CD14-positive monocyte (primary cell): ENCODE measurements at regions not wholly inside any gene's neighbourhood (a gene's known extent, or its start where the extent isn't known, plus 50 kb on each side); places are given as distances from the start of the nearest gene placed in this dataset.
"Not testable (repeated sequence)": the region's sequence is repeated elsewhere in the genome, so short reads cannot be mapped to it uniquely, and the experiment has no call there.

Experiments
- DNase-seq, 3 donors: peaks; one replicate each; pipeline ENCODE4 v3.0.0-alpha.2; 2011 to 2022
- H2AFZ ChIP-seq: 2 replicates; pipeline ENCODE4 v1.6.0; 2012; ENCODE audit warnings: mild to moderate bottlenecking, low read depth, low read length, inconsistent platforms; ENCODE audit not compliant: insufficient read depth, poor library complexity, severe bottlenecking
- H3K27ac ChIP-seq, 2 donors: 1 replicate in 1 of 2; 2 replicates in 1 of 2; pipeline ENCODE4 v1.5.1; 2012 to 2013; ENCODE audit warnings: low read length in 2 of 2, control low read depth in 1 of 2, inconsistent platforms in 1 of 2, low read depth in 1 of 2, mild to moderate bottlenecking in 1 of 2
- H3K27me3 ChIP-seq, 2 donors: one replicate each; pipeline versions ENCODE4 v1.6.0 to v1.6.1; 2011 to 2013; ENCODE audit warnings: low read length in 2 of 2; ENCODE audit not compliant: control insufficient read depth in 2 of 2, insufficient read depth in 2 of 2
- H3K36me3 ChIP-seq, 2 donors: replicated peaks in 1 of 2; 1 replicate in 1 of 2; 2 replicates in 1 of 2; pipeline versions ENCODE4 v1.5.1 to v1.6.1; 2012 to 2013; ENCODE audit warnings: low read length in 2 of 2, control low read depth in 1 of 2, inconsistent platforms in 1 of 2, mild to moderate bottlenecking in 1 of 2; ENCODE audit not compliant: insufficient read depth in 2 of 2, control insufficient read depth in 1 of 2
- H3K4me1 ChIP-seq, 2 donors: 1 replicate in 1 of 2; 2 replicates in 1 of 2; pipeline versions ENCODE4 v1.5.1 to v1.6.1; 2012 to 2013; ENCODE audit warnings: low read length in 2 of 2, control low read depth in 1 of 2, inconsistent platforms in 1 of 2, mild to moderate bottlenecking in 1 of 2, moderate library complexity in 1 of 2; ENCODE audit not compliant: insufficient read depth in 2 of 2, control insufficient read depth in 1 of 2
- H3K4me2 ChIP-seq: replicated peaks from 2 replicates; pipeline ENCODE3; 2012; ENCODE audit warnings: low read length, moderate library complexity, mild to moderate bottlenecking; ENCODE audit not compliant: poor library complexity, severe bottlenecking; ENCODE audit errors: extremely low read depth
- H3K4me3 ChIP-seq, 3 experiments: fragments of 200-600 bp in 1 of 3; sonication (generic) in 1 of 3; replicated peaks in 1 of 3; 1 replicate in 2 of 3; 2 replicates in 1 of 3; pipeline ENCODE4 v1.5.1; 2011 to 2013; ENCODE audit warnings: low read length in 3 of 3, mild to moderate bottlenecking in 3 of 3, control low read depth in 2 of 3, low read depth in 2 of 3, inconsistent platforms in 1 of 3, moderate library complexity in 1 of 3
- H3K79me2 ChIP-seq: 2 replicates; pipeline ENCODE4 v1.6.0; 2012; ENCODE audit warnings: mild to moderate bottlenecking, control low read depth, inconsistent platforms, low read length, moderate library complexity; ENCODE audit not compliant: insufficient read depth
- H3K9ac ChIP-seq: 2 replicates; pipeline ENCODE4 v1.6.0; 2017; ENCODE audit warnings: low read length, mild to moderate bottlenecking; ENCODE audit not compliant: insufficient read depth, poor library complexity, severe bottlenecking
- H3K9me3 ChIP-seq, 2 donors: replicated peaks in 1 of 2; 1 replicate in 1 of 2; 2 replicates in 1 of 2; pipeline versions ENCODE4 v1.5.1 to v1.6.1; 2012 to 2013; ENCODE audit warnings: low read length in 2 of 2, control low read depth in 1 of 2; ENCODE audit not compliant: control insufficient read depth in 1 of 2, insufficient read depth in 1 of 2
- H4K20me1 ChIP-seq: 2 replicates; pipeline ENCODE4 v1.6.0; 2012; ENCODE audit warnings: mild to moderate bottlenecking, low read length, control low read depth, moderate library complexity; ENCODE audit not compliant: insufficient read depth
- H3K27ac Mint-ChIP-seq, 7 donors: one replicate each; pipeline ENCODE4 v1.8.0; 2020; ENCODE audit warnings: mild to moderate bottlenecking in 7 of 7, mixed read lengths in 7 of 7, moderate library complexity in 6 of 7, inconsistent platforms in 2 of 7
- H3K27me3 Mint-ChIP-seq, 3 donors: one replicate each; pipeline ENCODE4 v1.8.0; 2021 to 2022; ENCODE audit warnings: low read depth in 3 of 3, mild to moderate bottlenecking in 3 of 3, mixed read lengths in 3 of 3, moderate library complexity in 3 of 3, inconsistent platforms in 1 of 3
- H3K36me3 Mint-ChIP-seq, 2 donors: one replicate each; pipeline ENCODE4 v1.8.0; 2020; ENCODE audit warnings: mixed read lengths in 2 of 2, inconsistent platforms in 1 of 2, mild to moderate bottlenecking in 1 of 2
- H3K4me1 Mint-ChIP-seq: one replicate; pipeline ENCODE4 v1.8.0; 2020; ENCODE audit warnings: mild to moderate bottlenecking, mixed read lengths
- H3K4me3 Mint-ChIP-seq, 2 donors: one replicate each; pipeline ENCODE4 v1.8.0; 2020; ENCODE audit warnings: mild to moderate bottlenecking in 2 of 2, mixed read lengths in 2 of 2, moderate library complexity in 1 of 2
- H3K9me3 Mint-ChIP-seq, 7 donors: one replicate each; pipeline ENCODE4 v1.8.0; 2020 to 2022; ENCODE audit warnings: mixed read lengths in 7 of 7, mild to moderate bottlenecking in 6 of 7, moderate library complexity in 6 of 7, inconsistent platforms in 2 of 7
- whole genome bisulfite sequencing: methylation state at CpG from one replicate; pipeline ENCODE4 v1.1.5; 2013; ENCODE audit warnings: missing lambda C conversion rate; ENCODE audit not compliant: insufficient coverage; 5-methylcytosine and 5-hydroxymethylcytosine counted together
- intact Hi-C, 2 donors: fragments of 100-400 bp; cut with micrococcal nuclease; formaldehyde crosslinking; loops; one replicate each; pipeline versions ENCODE4 v1.15.0 to v1.15.1; 2023
- TF ChIP-seq, protein P1 (sequence below): fragments of 200-600 bp; IDR thresholded peaks from one replicate; pipeline ENCODE4 v1.8.0; 2022; ENCODE audit warnings: antibody characterized with exemption, mild to moderate bottlenecking

DNA sequence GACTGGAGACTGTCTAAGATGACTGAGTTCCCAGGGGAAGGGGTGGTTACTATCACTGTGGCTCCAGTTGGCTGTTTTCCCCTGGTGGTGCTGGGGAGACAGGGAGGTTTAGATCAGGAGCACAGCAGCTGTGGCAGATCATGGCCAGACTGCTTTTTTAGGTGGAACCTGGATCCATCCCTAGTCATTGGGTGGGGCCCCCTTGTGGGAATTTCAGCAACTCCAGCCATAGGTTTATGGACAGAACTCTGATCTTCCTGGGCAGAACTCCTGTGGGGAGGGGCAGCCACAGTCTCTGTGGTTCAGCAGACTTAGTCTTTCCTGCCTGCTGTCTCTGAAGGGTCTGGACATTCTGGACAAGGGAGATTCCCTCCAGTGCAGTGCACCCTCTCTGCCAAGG, 917.4 kb upstream of the FOXG1 start:
- DNase-seq, H3K4me3 ChIP-seq, H3K4me3 Mint-ChIP-seq, H3K36me3 ChIP-seq, H3K9ac ChIP-seq, H2AFZ ChIP-seq, H3K27ac ChIP-seq, H3K27me3 ChIP-seq, H3K4me1 ChIP-seq, H3K4me2 ChIP-seq, H3K9me3 ChIP-seq, H3K79me2 ChIP-seq, H3K36me3 Mint-ChIP-seq, H4K20me1 ChIP-seq, H3K27me3 Mint-ChIP-seq, H3K9me3 Mint-ChIP-seq, intact Hi-C loops, H3K4me1 Mint-ChIP-seq: not testable (repeated sequence)
- H3K27ac Mint-ChIP-seq, result peak overlapping the region in 1 of 7 donors; percentile 16

DNA sequence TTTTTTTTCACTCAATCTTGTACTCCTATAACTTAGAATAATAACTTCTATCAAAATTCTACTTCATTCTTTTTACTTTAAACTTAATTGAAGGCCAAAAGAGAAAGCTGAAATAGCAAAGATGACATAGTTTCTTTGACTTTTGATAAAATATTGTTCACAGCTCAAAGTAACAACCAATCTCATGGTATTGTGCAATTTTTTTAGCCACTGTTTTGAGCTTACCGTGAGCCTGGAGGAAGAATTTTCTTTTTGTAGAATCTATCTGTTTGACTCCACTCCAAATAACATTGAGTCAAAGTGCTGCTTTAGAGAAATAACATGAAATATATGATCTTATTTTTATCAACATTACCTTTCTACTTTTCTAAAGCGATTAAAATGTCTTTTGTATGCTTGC, 903.9 kb upstream of the FOXG1 start:
- DNase-seq, result no peak
- H3K4me2 ChIP-seq, result no peak overlapping the region
- no peaks in the 10 kb centered on the region for H4K20me1 ChIP-seq
- no peak overlapping the region for H3K9ac ChIP-seq
- no peaks in the 10 kb centered on the region for H3K27me3 ChIP-seq
- H3K27ac Mint-ChIP-seq, result no peak overlapping the region
- no peaks in the 10 kb centered on the region for H3K79me2 ChIP-seq
- no peak overlapping the region for H3K27ac ChIP-seq
- H3K27me3 Mint-ChIP-seq, result no peaks in the 10 kb centered on the region
- H3K4me1 Mint-ChIP-seq, result no peaks in the 10 kb centered on the region
- no peak overlapping the region for H3K4me3 Mint-ChIP-seq
- intact Hi-C loops, result no loop called here
- no peaks in the 10 kb centered on the region for H3K36me3 ChIP-seq
- no CpG with 5 or more reads among the region's 2 CpGs for WGBS
- H3K4me3 ChIP-seq, result no peak overlapping the region
- no peaks in the 10 kb centered on the region for H3K4me1 ChIP-seq
- no peaks in the 10 kb centered on the region for H3K9me3 Mint-ChIP-seq
- H3K36me3 Mint-ChIP-seq, result no peaks in the 10 kb centered on the region
- TF ChIP-seq, protein P1, sequence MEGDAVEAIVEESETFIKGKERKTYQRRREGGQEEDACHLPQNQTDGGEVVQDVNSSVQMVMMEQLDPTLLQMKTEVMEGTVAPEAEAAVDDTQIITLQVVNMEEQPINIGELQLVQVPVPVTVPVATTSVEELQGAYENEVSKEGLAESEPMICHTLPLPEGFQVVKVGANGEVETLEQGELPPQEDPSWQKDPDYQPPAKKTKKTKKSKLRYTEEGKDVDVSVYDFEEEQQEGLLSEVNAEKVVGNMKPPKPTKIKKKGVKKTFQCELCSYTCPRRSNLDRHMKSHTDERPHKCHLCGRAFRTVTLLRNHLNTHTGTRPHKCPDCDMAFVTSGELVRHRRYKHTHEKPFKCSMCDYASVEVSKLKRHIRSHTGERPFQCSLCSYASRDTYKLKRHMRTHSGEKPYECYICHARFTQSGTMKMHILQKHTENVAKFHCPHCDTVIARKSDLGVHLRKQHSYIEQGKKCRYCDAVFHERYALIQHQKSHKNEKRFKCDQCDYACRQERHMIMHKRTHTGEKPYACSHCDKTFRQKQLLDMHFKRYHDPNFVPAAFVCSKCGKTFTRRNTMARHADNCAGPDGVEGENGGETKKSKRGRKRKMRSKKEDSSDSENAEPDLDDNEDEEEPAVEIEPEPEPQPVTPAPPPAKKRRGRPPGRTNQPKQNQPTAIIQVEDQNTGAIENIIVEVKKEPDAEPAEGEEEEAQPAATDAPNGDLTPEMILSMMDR, result no peak
- H2AFZ ChIP-seq, result no peak overlapping the region
- no peaks in the 10 kb centered on the region for H3K9me3 ChIP-seq
